ENCODE measurements at regions not wholly inside any gene's neighbourhood (a gene's known extent, or its start where the extent isn't known, plus 50 kb on each side); places are given as distances from the start of the nearest gene placed in this dataset.

GRCh38 chr10:36301139-36301538 is 659.0 kb upstream of the FZD8 start:
- 86% methylated on average over 2 of the region's 2 CpGs for WGBS (ENCODE audit: insufficient coverage, low coverage, low lambda C conversion rate, missing lambda C conversion rate)
- Histone ChIP-seq H3K4me3 (no peak overlapping the region), H3K4me1 (no peaks in the 10 kb centered on the region), H3K36me3 (no peaks in the 10 kb centered on the region), H3K9me3 (no peaks in the 10 kb centered on the region), H3K27ac (no peak overlapping the region), H3K27me3 (no peaks in the 10 kb centered on the region)
- no peak for ATAC-seq
- no peak for DNase-seq
- no peak for TF ChIP-seq CTCF (IDR thresholded peaks at IDR 0.05)
- intact Hi-C loops (cut with DNase I) = no loop called here

GRCh38 chr10:36283827-36284226 is 641.7 kb upstream of the FZD8 start:
- DNase-seq (no peak), ATAC-seq (peak in 1 of 4 donors; percentile 28)
- no peak for TF ChIP-seq CTCF (IDR thresholded peaks at IDR 0.05)
- TF ChIP-seq POLR2A (IDR thresholded peaks at IDR 0.05) = no peak
- Histone ChIP-seq H3K27ac (no peak overlapping the region), H3K36me3 (no peaks in the 10 kb centered on the region), H3K4me1 (no peaks in the 10 kb centered on the region), H3K27me3 (no peaks in the 10 kb centered on the region), H3K9me3 (peaks cover 0 to 7% (median 0%) of the 10 kb centered on the region in 4 donors), H3K4me3 (no peak overlapping the region)
- WGBS (ENCODE audit: insufficient coverage, low coverage, low lambda C conversion rate, missing lambda C conversion rate) = 80% methylated on average over 7 of the region's 14 CpGs
- intact Hi-C loops (cut with DNase I) = no loop called here

- H3K27ac ChIP-seq = no peak overlapping the region
- no peak overlapping the region for H3K4me3 ChIP-seq
- H3K4me1 ChIP-seq = no peaks in the 10 kb centered on the region
- H3K27me3 ChIP-seq = no peaks in the 10 kb centered on the region
- ATAC-seq (no peak), DNase-seq (no peak)
- intact Hi-C loops (cut with DNase I) = no loop called here
- no peak for TF ChIP-seq POLR2A (IDR thresholded peaks at IDR 0.05)
- no peaks in the 10 kb centered on the region for H3K36me3 ChIP-seq
- no peaks in the 10 kb centered on the region for H3K9me3 ChIP-seq
- 44% methylated on average over 3 of the region's 3 CpGs for WGBS (ENCODE audit: insufficient coverage, low coverage, low lambda C conversion rate, missing lambda C conversion rate)
Observed at GRCh38 chr10:36281831-36282331, 639.8 kb upstream of the FZD8 start.

- Histone ChIP-seq H3K27me3 (no peaks in the 10 kb centered on the region), H3K27ac (no peak overlapping the region), H3K4me3 (no peak overlapping the region), H3K36me3 (no peaks in the 10 kb centered on the region), H3K9me3 (no peaks in the 10 kb centered on the region), H3K4me1 (no peaks in the 10 kb centered on the region)
- ATAC-seq = no peak
- WGBS (ENCODE audit: insufficient coverage, low coverage, low lambda C conversion rate, missing lambda C conversion rate) = 87% methylated on average over 6 of the region's 11 CpGs
- intact Hi-C loops (cut with DNase I) = no loop called here
- DNase-seq = no peak
- TF ChIP-seq POLR2A (IDR thresholded peaks at IDR 0.05) (no peak), CTCF (IDR thresholded peaks at IDR 0.05) (no peak)
Observed at GRCh38 chr10:36280890-36281499, 638.9 kb upstream of the FZD8 start.

GRCh38 chr10:36280321-36280741 is 638.2 kb upstream of the FZD8 start:
- Histone ChIP-seq H3K9me3 (no peaks in the 10 kb centered on the region), H3K4me1 (no peaks in the 10 kb centered on the region), H3K27me3 (no peaks in the 10 kb centered on the region), H3K4me3 (no peak overlapping the region), H3K36me3 (no peaks in the 10 kb centered on the region), H3K27ac (no peak overlapping the region)
- intact Hi-C loops (cut with DNase I) = no loop called here
- DNase-seq (no peak), ATAC-seq (no peak)
- TF ChIP-seq CTCF (IDR thresholded peaks at IDR 0.05) = no peak
- no peak for TF ChIP-seq POLR2A (IDR thresholded peaks at IDR 0.05)
- 100% methylated on average over 1 of the region's 1 CpG for WGBS (ENCODE audit: insufficient coverage, low coverage, low lambda C conversion rate, missing lambda C conversion rate)

Measured in right lobe of liver (tissue), 6 donors.